Left lung (tissue), 4 donors: ENCODE measurements at regions not wholly inside any gene's neighbourhood (a gene's known extent, or its start where the extent isn't known, plus 50 kb on each side); places are given as distances from the start of the nearest gene placed in this dataset.

Experiments
- ATAC-seq: fragments of 200-7000 bp; cut with Tn5 transposase; one replicate; pipeline ENCODE4 v1.9.1; 2020; ENCODE audit warnings: moderate library complexity
- DNase-seq, 4 donors: peaks; one replicate each; pipeline ENCODE4 v3.0.0-alpha.2; 2013 to 2020
- H3K27ac ChIP-seq, 2 donors: fragments of 200-600 bp; sonication (generic) in 1 of 2; one replicate each; pipeline versions ENCODE4 v1.5.0 to v1.8.0; 2020 to 2021
- H3K27me3 ChIP-seq, 2 donors: fragments of 200-600 bp; sonication (generic) in 1 of 2; one replicate each; pipeline versions ENCODE4 v1.5.0 to v1.8.0; 2020 to 2021
- H3K36me3 ChIP-seq, 2 donors: fragments of 200-600 bp; sonication (generic) in 1 of 2; one replicate each; pipeline versions ENCODE4 v1.5.0 to v1.8.0; 2020 to 2021
- H3K4me1 ChIP-seq, 2 donors: fragments of 200-600 bp; one replicate each; pipeline ENCODE4 v1.8.0; 2021
- H3K4me3 ChIP-seq, 2 donors: fragments of 200-600 bp; sonication (generic) in 1 of 2; one replicate each; pipeline versions ENCODE4 v1.5.0 to v1.8.0; 2020 to 2021; ENCODE audit warnings: mild to moderate bottlenecking in 1 of 2
- H3K9me3 ChIP-seq, 2 donors: fragments of 200-600 bp; sonication (generic) in 1 of 2; one replicate each; pipeline versions ENCODE4 v1.5.0 to v1.8.0; 2020 to 2021
- intact Hi-C, 2 donors: fragments of 100-400 bp; cut with DNase I; formaldehyde crosslinking; loops; one replicate each; pipeline versions ENCODE4 v1.11.2 to v1.14.2; 2022
- TF ChIP-seq, protein P1 (sequence below), 2 donors: fragments of 200-600 bp; sonication (generic) in 1 of 2; IDR thresholded peaks; one replicate each; pipeline versions ENCODE4 v1.5.0 to v1.8.0; 2021; ENCODE audit warnings: antibody characterized with exemption in 2 of 2
- donor health status: DM: no; HTN: yes; CAD: no.
- donor health status: DM: no; HTN: no; CAD: no.

DNA sequence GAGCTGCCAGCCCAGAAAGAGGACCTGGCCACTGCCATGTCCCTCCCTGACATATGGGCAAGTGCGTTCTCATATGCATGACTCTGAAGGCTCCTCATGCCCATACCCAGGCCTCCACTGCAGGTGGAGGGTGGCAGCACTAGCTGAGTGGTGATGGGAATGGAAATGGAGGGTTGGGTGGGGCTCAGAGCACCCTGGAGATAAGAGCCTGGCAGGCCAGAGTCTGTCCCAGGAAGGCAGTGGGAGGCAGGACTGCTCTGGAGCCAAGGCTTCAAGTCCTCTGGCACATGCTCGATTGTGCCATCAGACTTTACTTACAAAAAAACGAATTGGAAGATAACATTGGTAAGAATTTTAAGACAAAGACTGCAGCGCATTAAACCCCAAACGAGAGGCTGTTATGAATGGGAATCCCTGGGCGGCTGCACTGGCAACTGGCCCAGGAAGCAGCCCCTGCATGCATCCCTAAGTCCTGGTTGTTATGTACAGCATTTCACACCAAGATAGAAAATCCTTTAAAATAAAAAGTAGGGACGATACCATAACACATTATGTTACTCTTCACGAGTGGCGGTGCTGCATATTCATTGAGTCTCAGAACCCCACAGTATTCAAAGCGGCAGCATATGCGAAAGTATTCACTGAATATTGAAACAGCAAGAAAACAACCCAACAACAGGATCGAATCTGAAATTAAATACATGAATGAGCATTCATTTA is 81.7 kb upstream of the FAM98A start:
- Histone ChIP-seq H3K4me3 (no peak overlapping the region), H3K27ac (no peak overlapping the region), H3K27me3 (no peaks in the 10 kb centered on the region), H3K4me1 (no peaks in the 10 kb centered on the region), H3K36me3 (no peaks in the 10 kb centered on the region), H3K9me3 (no peaks in the 10 kb centered on the region)
- TF ChIP-seq, protein P1, sequence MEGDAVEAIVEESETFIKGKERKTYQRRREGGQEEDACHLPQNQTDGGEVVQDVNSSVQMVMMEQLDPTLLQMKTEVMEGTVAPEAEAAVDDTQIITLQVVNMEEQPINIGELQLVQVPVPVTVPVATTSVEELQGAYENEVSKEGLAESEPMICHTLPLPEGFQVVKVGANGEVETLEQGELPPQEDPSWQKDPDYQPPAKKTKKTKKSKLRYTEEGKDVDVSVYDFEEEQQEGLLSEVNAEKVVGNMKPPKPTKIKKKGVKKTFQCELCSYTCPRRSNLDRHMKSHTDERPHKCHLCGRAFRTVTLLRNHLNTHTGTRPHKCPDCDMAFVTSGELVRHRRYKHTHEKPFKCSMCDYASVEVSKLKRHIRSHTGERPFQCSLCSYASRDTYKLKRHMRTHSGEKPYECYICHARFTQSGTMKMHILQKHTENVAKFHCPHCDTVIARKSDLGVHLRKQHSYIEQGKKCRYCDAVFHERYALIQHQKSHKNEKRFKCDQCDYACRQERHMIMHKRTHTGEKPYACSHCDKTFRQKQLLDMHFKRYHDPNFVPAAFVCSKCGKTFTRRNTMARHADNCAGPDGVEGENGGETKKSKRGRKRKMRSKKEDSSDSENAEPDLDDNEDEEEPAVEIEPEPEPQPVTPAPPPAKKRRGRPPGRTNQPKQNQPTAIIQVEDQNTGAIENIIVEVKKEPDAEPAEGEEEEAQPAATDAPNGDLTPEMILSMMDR (IDR thresholded peaks at IDR 0.05) = no peak
- no peak for DNase-seq
- intact Hi-C loops = no loop called here
- ATAC-seq = no peak

DNA sequence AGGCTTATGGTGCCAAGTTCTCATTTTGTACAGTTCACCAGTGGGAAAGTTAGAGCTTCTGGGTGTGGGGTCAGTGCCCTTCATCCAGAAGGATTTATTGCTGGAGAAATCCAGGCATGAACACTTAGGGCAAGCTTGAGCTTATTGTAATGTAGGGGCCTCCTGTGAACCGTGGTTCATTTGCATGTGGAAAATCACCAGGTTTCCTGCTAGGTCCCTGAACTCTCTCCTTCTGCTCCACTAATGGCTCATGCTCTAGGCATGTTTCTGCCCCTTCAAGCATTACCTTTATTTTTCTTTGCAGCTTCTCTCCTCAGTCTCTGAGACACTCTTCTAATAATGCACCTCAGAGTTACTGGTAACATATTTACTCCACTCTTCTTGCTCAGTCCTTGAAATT is 79.3 kb upstream of the FAM98A start:
- intact Hi-C loops = no loop called here
- DNase-seq (no peak), ATAC-seq (no peak)

DNA sequence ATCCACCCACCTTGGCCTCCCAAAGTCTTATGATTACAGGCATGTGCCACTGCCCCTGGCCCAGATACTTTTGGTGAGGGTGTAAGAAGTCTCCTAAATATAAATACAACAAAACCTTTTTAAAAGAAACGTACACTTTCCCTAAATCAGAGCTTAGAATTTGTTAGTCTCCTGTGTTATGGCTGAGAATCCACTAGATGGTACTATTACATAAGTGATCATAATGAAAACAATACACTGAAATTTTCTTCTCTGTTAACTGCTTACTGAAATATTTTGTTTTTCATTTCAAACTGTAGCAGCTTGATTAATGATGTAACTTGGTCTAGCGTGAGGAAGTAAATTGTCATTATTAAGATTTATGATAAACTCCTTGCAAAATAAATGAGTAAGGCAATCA is 74.8 kb upstream of the FAM98A start:
- DNase-seq (peak in 1 of 4 donors; percentile 14), ATAC-seq (peak; percentile 64)
- no peaks in the 10 kb centered on the region for H3K36me3 ChIP-seq
- no peak overlapping the region for H3K27ac ChIP-seq
- intact Hi-C loops = no loop called here
- H3K9me3 ChIP-seq = no peaks in the 10 kb centered on the region
- H3K4me3 ChIP-seq = no peak overlapping the region
- TF ChIP-seq, protein P1 (IDR thresholded peaks at IDR 0.05) = peak in 1 of 2 donors; percentile 32
- H3K27me3 ChIP-seq = no peaks in the 10 kb centered on the region
- H3K4me1 ChIP-seq = no peaks in the 10 kb centered on the region

More for the DNA sequence above, 79.3 kb upstream of the FAM98A start:
- Histone ChIP-seq H3K4me1 (no peaks in the 10 kb centered on the region), H3K27me3 (no peaks in the 10 kb centered on the region), H3K9me3 (no peaks in the 10 kb centered on the region), H3K4me3 (no peak overlapping the region), H3K36me3 (no peaks in the 10 kb centered on the region), H3K27ac (no peak overlapping the region)
- TF ChIP-seq, protein P1 (IDR thresholded peaks at IDR 0.05) = no peak

DNA sequence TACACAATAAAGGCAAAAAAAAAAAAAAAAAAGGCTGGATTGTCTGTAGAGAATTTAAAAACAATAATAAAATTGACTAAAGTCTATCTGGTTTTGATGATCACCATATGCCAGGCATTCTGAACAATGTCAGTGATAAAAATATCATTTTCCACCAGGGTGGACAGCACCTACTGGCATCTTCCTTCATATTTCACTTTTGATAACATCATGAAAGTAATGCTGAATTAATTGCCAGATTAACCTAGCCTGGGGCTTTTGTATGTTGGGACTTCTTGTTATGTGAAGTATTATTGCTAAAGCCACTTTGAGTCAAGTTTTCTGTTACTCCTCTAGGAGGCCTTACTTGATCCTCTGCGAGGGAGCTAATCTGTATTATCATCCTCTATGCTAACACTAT is 73.8 kb upstream of the FAM98A start:
- Histone ChIP-seq H3K9me3 (no peaks in the 10 kb centered on the region), H3K27me3 (no peaks in the 10 kb centered on the region), H3K27ac (no peak overlapping the region), H3K36me3 (no peaks in the 10 kb centered on the region), H3K4me3 (no peak overlapping the region), H3K4me1 (no peaks in the 10 kb centered on the region)
- ATAC-seq = no peak
- DNase-seq = no peak
- intact Hi-C loops = no loop called here
- TF ChIP-seq, protein P1 (IDR thresholded peaks at IDR 0.05) = no peak

DNA sequence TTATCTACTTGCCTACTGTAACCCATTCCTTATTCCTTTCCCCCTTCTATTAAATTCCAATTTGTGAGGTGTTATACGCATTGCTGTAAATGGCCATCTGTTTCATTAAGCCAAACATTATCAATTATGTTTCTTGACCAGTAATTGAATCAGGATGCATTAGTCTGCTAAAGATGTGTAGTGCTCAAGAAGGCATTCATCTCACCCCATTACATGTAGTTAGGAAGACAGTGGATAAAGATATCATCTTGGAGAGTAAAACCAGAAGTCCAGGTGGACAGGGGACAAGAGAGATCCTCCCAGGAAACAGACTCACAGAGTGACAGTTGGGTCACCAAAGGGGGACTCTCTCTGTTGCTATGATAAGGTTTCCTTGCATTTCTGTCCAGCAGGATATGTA is 73.3 kb upstream of the FAM98A start:
- H3K9me3 ChIP-seq = no peaks in the 10 kb centered on the region
- H3K36me3 ChIP-seq = no peaks in the 10 kb centered on the region
- DNase-seq (no peak), ATAC-seq (no peak)
- H3K27me3 ChIP-seq = no peaks in the 10 kb centered on the region
- no peak overlapping the region for H3K4me3 ChIP-seq
- TF ChIP-seq, protein P1 (IDR thresholded peaks at IDR 0.05) = no peak
- H3K4me1 ChIP-seq = no peaks in the 10 kb centered on the region
- intact Hi-C loops = no loop called here
- H3K27ac ChIP-seq = no peak overlapping the region
